HG03558 (cell line): ENCODE measurements at regions not wholly inside any gene's neighbourhood (a gene's known extent, or its start where the extent isn't known, plus 50 kb on each side); places are given as distances from the start of the nearest gene placed in this dataset.
"Not testable (repeated sequence)": the region's sequence is repeated elsewhere in the genome, so short reads cannot be mapped to it uniquely, and the experiment has no call there.

Experiments used
- ATAC-seq: cut with Tn5 transposase; IDR thresholded peaks from one replicate; pipeline ENCODE4 v1.9.1; 2021; ENCODE audit warnings: moderate number of reproducible peaks; ENCODE audit not compliant: unreplicated experiment; ENCODE audit errors: extremely low read depth

DNA sequence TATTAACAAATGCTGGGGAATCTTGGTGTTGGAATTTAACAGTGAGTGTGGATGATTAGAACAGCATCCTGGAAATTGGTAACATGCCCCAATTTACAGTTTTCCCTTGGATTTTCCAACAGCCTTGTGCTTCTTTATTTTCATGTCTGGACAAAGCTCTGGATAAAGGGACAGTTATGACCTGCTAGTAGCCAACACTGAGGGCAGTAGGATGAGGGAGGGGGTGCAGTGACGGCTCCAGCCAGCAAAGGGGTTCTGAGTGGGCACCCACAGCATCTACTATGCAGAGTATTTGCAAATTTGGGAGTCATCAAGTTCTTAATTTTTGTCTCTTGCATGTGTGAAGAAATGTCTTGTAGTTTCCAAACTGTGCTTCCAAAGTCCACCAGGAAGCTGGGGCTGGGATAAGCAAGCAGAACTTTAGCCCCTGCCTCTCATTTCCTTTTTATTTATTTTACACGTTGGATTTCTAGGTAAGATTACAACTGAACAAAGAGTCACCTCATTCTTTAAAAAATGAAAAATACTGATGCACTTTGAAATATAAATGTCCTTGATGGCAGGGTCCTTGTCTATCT is 63.0 kb upstream of the SELENOP start:
- ATAC-seq = no peak

DNA sequence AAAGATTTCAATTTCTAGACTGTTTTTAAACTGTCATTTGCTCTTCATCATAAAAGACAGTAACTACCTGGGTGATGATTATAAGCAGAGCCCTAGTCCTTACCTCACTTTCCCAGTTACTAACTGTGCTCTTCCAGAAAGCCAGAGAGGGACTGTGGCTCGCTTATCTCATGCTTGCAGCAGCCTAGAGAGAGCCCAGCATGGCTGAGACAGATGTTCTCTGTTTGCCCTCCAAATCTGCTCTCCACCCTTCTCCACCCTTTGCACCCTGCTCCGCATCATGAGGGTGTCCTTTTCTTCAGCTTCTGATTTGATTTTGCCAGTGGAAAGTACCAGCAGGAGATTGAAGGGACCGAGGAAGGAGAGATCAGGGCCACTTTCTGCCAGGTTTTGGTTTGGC is 61.2 kb upstream of the SELENOP start:
- no peak for ATAC-seq

DNA sequence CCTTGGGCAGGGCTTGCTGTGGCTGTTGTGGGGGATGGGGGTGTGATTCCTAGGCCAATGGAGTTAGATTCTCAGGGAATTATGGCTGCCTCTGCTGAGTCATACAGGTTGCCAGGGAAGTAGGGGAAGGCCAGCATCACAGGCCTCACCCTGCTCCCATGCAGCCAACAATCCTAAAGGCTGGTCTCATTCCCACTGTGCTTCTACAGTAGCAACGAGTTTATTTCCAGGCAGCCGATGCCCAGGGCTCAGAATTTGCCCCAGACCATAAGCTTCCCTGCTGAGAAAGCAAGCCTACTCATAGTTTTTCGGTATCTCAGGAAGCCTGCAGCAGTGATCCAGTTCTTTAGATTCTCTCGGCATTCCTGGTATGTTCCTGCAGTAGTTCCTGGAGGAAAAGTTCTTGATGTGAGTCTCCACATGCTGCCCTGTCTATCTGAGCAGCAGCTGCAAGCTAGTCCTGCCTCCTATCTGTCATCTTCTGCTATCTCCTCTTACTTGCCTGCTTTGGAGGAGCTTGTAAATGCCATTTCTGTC is 59.3 kb upstream of the SELENOP start:
- no peak for ATAC-seq

DNA sequence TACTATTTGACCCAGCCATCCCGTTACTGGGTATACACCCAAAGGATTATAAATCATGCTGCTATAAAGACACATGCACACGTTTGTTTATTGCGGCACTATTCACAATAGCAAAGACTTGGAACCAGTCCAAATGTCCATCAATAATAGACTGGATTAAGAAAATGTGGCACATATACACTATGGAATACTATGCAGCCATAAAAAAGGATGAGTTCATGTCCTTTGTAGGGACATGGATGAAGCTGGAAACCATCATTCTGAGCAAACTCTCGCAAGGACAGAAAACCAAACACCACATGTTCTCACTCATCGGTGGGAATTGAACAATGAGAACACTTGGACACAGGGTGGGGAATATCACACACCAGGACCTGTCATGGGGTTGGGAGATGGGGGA is 56.7 kb upstream of the SELENOP start:
- ATAC-seq = not testable (repeated sequence)

DNA sequence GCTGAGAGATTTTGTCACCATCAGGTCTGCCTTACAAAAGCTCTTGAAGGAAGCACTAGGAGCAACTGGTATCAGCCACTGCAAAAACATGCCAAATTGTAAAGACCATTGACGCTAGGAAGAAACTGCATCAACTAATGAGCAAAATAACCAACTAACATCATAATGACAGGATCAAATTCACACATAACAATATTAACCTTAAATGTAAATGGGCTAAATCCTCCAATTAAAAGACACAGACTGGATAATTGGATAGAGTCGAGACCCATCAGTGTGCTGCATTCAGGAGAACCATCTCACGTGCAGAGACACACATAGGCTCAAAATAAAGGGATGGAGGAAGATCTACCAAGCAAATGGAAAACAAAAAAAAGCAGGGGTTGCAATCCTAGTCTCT is 53.1 kb upstream of the SELENOP start:
- ATAC-seq = not testable (repeated sequence)
